ENCODE measurements at regions not wholly inside any gene's neighbourhood (a gene's known extent, or its start where the extent isn't known, plus 50 kb on each side); places are given as distances from the start of the nearest gene placed in this dataset.

GRCh38 chr2:217709478-217710210 lies 293.2 kb downstream of the TNS1 start:
- peaks cover 6% of the 10 kb centered on the region; the same call in 1 of the 2 replicates for H4K20me1 ChIP-seq (ENCODE audit: insufficient read depth, low read length)
- H3K36me3 ChIP-seq (replicated peaks in 1 of 2; ENCODE audit: control insufficient read depth in 1 of 2, insufficient read depth in 2 of 2, low read length in 2 of 2), result no peaks in the 10 kb centered on the region
- no peak for FAIRE-seq
- ChIA-PET CTCF (ENCODE audit: low intra/inter-chr PET ratio, low total read pairs) (no interaction called here), POLR2A (no interaction called here)
- no peak for ATAC-seq
- peaks cover 2 to 23% of the 10 kb centered on the region in 2 experiments; a peak in 2 of 5 replicates for H3K27me3 ChIP-seq (ENCODE audit: control insufficient read depth in 1 of 2, insufficient read depth in 2 of 2, low read length in 2 of 2)
- 11% methylated on average over 3 of the region's 3 CpGs for WGBS (ENCODE audit: low lambda C conversion rate)
- no peaks in the 10 kb centered on the region for H3K79me2 ChIP-seq (ENCODE audit: insufficient read depth, low read length)
- no peak overlapping the region for H3K4me3 ChIP-seq (replicated peaks in 1 of 3; ENCODE audit: insufficient read depth in 1 of 3, low read depth in 2 of 3, low read length in 3 of 3)
- DNase-seq (ENCODE audit: low spot score), result no peak
- no peak overlapping the region for H2AFZ ChIP-seq (ENCODE audit: low read length)
- in situ Hi-C loops (cut with HindIII; ENCODE audit: extremely low pct_ligation_motif_present, low pct_unique_long_range_greater_than_20kb) (loop anchor here (5.0 kb wide), 1 partner anchor 1017 kb away; no protein-coding TSS in a partner anchor), intact Hi-C loops (cut with micrococcal nuclease; ENCODE audit: unreplicated experiment) (loop anchor here (5.0 to 10.0 kb wide), 2 partner anchors 565 to 1012 kb away; partner anchors contain the start of gene IGFBP5)
- no peaks in the 10 kb centered on the region for H3K4me1 ChIP-seq (ENCODE audit: insufficient read depth, low read length)
- no peak overlapping the region for H3K4me2 ChIP-seq (ENCODE audit: low read depth, low read length)
- no peaks in the 10 kb centered on the region for H3K9me3 ChIP-seq (ENCODE audit: low read length)
- no peak overlapping the region for H3K27ac ChIP-seq (ENCODE audit: extremely low read length, insufficient read depth, low read length)
- H3K9ac ChIP-seq (ENCODE audit: insufficient read depth, low read depth, low read length), result no peak overlapping the region
- TF ChIP-seq SCMH1 (CRISPR knock-in tag; IDR thresholded peaks at IDR 0.05; ENCODE audit: borderline replicate concordance), result no peak
- TF ChIP-seq, protein P1, sequence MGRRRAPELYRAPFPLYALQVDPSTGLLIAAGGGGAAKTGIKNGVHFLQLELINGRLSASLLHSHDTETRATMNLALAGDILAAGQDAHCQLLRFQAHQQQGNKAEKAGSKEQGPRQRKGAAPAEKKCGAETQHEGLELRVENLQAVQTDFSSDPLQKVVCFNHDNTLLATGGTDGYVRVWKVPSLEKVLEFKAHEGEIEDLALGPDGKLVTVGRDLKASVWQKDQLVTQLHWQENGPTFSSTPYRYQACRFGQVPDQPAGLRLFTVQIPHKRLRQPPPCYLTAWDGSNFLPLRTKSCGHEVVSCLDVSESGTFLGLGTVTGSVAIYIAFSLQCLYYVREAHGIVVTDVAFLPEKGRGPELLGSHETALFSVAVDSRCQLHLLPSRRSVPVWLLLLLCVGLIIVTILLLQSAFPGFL (CRISPR knock-in tag; IDR thresholded peaks at IDR 0.05), result no peak
- TF ChIP-seq THAP7 (CRISPR knock-in tag; IDR thresholded peaks at IDR 0.05), result no peak
- no peak for TF ChIP-seq E2F2 (CRISPR knock-in tag; IDR thresholded peaks at IDR 0.05; ENCODE audit: borderline replicate concordance)
- TF ChIP-seq, protein P2, sequence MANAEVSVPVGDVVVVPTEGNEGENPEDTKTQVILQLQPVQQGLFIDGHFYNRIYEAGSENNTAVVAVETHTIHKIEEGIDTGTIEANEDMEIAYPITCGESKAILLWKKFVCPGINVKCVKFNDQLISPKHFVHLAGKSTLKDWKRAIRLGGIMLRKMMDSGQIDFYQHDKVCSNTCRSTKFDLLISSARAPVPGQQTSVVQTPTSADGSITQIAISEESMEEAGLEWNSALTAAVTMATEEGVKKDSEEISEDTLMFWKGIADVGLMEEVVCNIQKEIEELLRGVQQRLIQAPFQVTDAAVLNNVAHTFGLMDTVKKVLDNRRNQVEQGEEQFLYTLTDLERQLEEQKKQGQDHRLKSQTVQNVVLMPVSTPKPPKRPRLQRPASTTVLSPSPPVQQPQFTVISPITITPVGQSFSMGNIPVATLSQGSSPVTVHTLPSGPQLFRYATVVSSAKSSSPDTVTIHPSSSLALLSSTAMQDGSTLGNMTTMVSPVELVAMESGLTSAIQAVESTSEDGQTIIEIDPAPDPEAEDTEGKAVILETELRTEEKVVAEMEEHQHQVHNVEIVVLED (CRISPR knock-in tag; IDR thresholded peaks at IDR 0.05; ENCODE audit: borderline replicate concordance), result no peak
- no peak for TF ChIP-seq SIN3A (IDR thresholded peaks at IDR 0.05; ENCODE audit: borderline replicate concordance, low read depth, low read length)
- TF ChIP-seq NFKBIZ (CRISPR knock-in tag; IDR thresholded peaks at IDR 0.05), result no peak
- no peak for TF ChIP-seq SP4 (CRISPR knock-in tag; IDR thresholded peaks at IDR 0.05)
- no peak for TF ChIP-seq PRPF4 (IDR thresholded peaks at IDR 0.05; ENCODE audit: low read depth, low read length, poor library complexity, severe bottlenecking)
- no peak for TF ChIP-seq ELF3 (CRISPR knock-in tag; IDR thresholded peaks at IDR 0.05)
- TF ChIP-seq CENPBD1 (CRISPR knock-in tag; IDR thresholded peaks at IDR 0.05; ENCODE audit: borderline replicate concordance, low read depth), result no peak
- BruUV-seq (replicated peaks), result no TSS peak
